RWPE1 (cell line): ENCODE measurements at regions not wholly inside any gene's neighbourhood (a gene's known extent, or its start where the extent isn't known, plus 50 kb on each side); places are given as distances from the start of the nearest gene placed in this dataset.
A peak's percentile ranks its signal among the peaks of the same experiment; 100 is the strongest.

ENCODE experiments used
- CTCF ChIA-PET: fragments of 350-600 bp; sonication (Branson Sonifier 250); formaldehyde crosslinking; extraction: SDS; loops from one replicate; lab custom pipeline; 2021; lab: Yijun Ruan, JAX
- POLR2A ChIA-PET: fragments of 400-600 bp; formaldehyde crosslinking; extraction: SDS; loops from one replicate; lab custom pipeline; 2020; ENCODE audit warnings: antibody characterized with exemption; ENCODE audit not compliant: low non-redundant PET; lab: Yijun Ruan, JAX
- DNase-seq: peaks from one replicate; pipeline ENCODE4 v3.0.0; 2012; ENCODE audit warnings: low spot score
- H3K27ac ChIP-seq: fragments of 450-650 bp; 2 replicates; pipeline ENCODE4 v1.5.1; 2017
- TF ChIP-seq, protein P1 (sequence below): fragments of 450-650 bp; conservative IDR thresholded peaks from 2 replicates; pipeline ENCODE4 v1.5.1; 2017; ENCODE audit warnings: low read depth, mild to moderate bottlenecking

DNA sequence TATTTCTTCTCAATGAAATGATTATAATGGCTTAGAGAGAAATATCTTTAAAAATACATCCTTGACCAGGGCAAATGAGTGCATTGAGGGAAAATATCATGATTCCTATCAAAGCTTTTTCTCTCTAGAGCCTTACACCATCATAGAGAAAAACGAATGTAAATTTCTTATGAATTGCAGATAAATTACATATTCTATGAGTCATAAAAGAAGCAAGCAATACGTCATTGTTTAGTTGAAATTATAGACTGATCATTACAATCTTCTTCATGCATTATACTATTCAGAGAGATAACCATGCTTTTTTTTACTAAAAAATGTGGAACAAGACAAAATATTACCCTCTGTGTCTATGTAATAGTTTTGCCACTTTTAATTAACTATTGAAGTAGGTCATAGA is 100.9 kb upstream of the RXFP1 start:
- CTCF ChIA-PET: no interaction called here
- TF ChIP-seq, protein P1, sequence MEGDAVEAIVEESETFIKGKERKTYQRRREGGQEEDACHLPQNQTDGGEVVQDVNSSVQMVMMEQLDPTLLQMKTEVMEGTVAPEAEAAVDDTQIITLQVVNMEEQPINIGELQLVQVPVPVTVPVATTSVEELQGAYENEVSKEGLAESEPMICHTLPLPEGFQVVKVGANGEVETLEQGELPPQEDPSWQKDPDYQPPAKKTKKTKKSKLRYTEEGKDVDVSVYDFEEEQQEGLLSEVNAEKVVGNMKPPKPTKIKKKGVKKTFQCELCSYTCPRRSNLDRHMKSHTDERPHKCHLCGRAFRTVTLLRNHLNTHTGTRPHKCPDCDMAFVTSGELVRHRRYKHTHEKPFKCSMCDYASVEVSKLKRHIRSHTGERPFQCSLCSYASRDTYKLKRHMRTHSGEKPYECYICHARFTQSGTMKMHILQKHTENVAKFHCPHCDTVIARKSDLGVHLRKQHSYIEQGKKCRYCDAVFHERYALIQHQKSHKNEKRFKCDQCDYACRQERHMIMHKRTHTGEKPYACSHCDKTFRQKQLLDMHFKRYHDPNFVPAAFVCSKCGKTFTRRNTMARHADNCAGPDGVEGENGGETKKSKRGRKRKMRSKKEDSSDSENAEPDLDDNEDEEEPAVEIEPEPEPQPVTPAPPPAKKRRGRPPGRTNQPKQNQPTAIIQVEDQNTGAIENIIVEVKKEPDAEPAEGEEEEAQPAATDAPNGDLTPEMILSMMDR: no peak
- DNase-seq: no peak
- POLR2A ChIA-PET: no interaction called here
- H3K27ac ChIP-seq: no peak overlapping the region

- ChIA-PET CTCF (no interaction called here), POLR2A (no interaction called here)
- H3K27ac ChIP-seq: no peak overlapping the region
- no peak for DNase-seq
- TF ChIP-seq, protein P1: no peak
Measured at GRCh38 chr4:158422546-158422945, 99.1 kb upstream of the RXFP1 start.

DNA sequence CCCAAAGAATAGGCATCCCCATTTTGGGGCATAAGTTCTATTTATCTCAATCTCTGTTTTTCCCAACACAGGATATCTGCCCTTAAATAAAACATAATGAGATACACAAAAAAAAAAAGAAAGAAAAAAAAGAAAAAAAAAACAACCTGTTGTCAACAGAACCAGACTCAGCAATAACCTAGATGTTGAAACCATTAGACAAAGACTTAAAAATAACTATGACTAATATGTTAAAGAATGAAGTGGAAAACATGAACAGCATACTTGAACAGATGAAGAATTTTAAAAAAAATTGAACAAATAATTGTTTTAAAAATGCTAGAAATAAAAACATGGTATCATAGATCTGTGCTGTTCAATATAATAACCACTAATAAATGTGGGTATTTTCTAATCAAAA is 93.4 kb upstream of the RXFP1 start:
- ChIA-PET POLR2A (no interaction called here), CTCF (no interaction called here)
- DNase-seq: peak; percentile 9
- TF ChIP-seq, protein P1: no peak
- H3K27ac ChIP-seq: no peak overlapping the region

DNA sequence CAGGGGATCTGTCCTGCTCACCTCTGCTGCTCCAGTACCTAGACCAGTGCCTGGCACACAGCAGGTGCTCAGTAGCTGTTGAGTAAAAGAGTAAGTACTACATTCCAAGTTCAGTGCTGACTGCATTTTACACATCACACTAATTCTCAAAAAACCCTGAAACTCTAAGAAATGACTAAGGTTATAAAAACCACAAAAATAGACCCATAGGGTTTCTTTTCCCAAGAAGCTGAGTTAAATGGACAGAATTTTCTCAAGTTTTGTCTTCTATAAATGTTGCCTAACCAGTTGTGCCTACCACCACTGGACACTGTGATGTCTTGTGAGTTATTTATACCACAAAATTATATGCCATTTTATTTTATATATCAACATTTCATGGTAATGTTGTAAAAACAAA is 78.9 kb upstream of the RXFP1 start:
- CTCF ChIA-PET: no interaction called here
- H3K27ac ChIP-seq: no peak overlapping the region
- DNase-seq: no peak
- TF ChIP-seq, protein P1: no peak
- POLR2A ChIA-PET: no interaction called here

DNA sequence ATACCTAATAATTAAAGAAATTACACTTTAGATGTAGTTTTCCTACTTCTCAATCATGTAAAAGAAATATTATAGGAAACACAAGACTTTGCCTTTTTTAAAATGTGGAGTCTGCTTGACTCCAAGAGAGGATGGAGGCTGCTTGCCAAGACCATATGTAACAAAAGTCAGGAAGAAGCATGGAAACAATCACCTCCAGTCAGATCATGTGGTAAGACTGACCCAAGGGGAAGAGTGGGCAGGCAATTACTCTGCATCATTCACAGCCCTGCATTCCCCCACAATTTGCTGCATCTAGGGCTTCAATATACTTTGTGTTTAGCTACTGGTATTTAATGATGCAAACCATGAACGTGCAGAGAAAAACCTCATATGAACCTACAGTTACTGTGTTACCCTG is 78.0 kb upstream of the RXFP1 start:
- no peak overlapping the region for H3K27ac ChIP-seq
- ChIA-PET CTCF (no interaction called here), POLR2A (no interaction called here)
- no peak for DNase-seq
- TF ChIP-seq, protein P1: no peak

DNA sequence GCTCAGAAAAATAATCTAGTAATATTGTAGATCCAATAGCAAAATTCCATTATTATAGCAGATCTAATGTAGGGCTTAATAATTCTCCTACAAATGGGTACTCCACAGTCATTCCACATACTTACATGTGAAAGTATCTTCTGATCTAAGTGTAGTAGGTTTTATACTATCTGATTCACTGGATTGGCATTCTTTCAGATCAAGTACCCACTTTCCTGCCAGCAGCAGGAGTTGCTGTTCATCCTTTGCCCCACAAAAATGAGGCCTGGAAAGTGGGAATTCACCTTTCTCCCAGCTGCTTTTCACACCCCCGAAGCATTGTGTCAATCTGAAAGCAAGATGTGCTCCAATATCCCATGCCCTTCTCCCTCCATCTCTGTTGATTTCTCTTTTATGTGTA is 77.1 kb upstream of the RXFP1 start:
- no peak for DNase-seq
- TF ChIP-seq, protein P1: no peak
- H3K27ac ChIP-seq: no peak overlapping the region
- POLR2A ChIA-PET: no interaction called here
- CTCF ChIA-PET: no interaction called here

DNA sequence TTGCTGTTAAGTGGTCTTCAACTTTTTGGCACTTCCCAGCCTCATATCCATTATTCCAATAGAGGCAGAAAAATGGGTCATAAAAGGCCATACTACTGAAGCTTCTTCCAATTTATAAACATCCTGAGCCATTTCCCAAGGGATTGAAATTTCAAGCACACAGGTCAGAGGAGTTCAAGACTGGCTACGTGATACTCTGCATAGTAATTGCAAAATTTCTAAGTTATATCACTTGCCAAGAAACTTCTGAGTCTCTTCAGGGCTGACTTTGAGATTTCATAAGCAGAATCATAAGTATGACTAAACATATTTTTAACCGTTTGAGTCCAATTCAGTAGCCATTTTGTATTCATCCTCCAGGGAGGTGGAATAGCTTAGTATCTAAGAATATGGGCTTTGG is 75.6 kb upstream of the RXFP1 start:
- CTCF ChIA-PET: interaction anchor here (0.6 kb wide), 1 partner anchor 125 kb away, joined by 3 read pairs; no protein-coding TSS in a partner anchor
- POLR2A ChIA-PET: no interaction called here
- TF ChIP-seq, protein P1: no peak
- no peak for DNase-seq
- no peak overlapping the region for H3K27ac ChIP-seq
